Endothelial cell of umbilical vein (primary cell): ENCODE measurements at regions not wholly inside any gene's neighbourhood (a gene's known extent, or its start where the extent isn't known, plus 50 kb on each side); places are given as distances from the start of the nearest gene placed in this dataset.

Experiments used
- BruUV-seq: library from RNA; stranded (reverse); fragments of 400-500 nt; replicated peaks from 2 replicates; lab custom pipeline; 2021; lab: Mats Ljungman, UMichigan
- CTCF ChIA-PET: fragments of 300-600, 350-600 bp; sonication (Branson Sonifier 250); formaldehyde crosslinking; loops from one replicate; lab custom pipeline; 2021; ENCODE audit warnings: antibody characterized with exemption, inconsistent platforms; lab: Charles Lee
- POLR2A ChIA-PET: fragments of 300-600, 350-600 bp; sonication (Branson Sonifier 250); formaldehyde crosslinking; loops from one replicate; lab custom pipeline; 2021; ENCODE audit warnings: antibody characterized with exemption, inconsistent platforms; lab: Charles Lee
- DNase-seq: peaks from one replicate; pipeline ENCODE4 v3.0.0-alpha.2; 2011; ENCODE audit warnings: low read depth, low spot score
- FAIRE-seq: peaks from 2 replicates; lab custom pipeline; 2011; peaks lifted over from hg19 to GRCh38; lab: Jason Lieb, UNC
- H2AFZ ChIP-seq: 2 replicates; pipeline ENCODE4 v1.6.0; 2012; ENCODE audit warnings: low read depth, low read length, control low read depth, inconsistent platforms
- H3K27ac ChIP-seq: 2 replicates; pipeline ENCODE4 v1.5.1; 2011; ENCODE audit warnings: low read depth, mild to moderate bottlenecking, control low read depth, low read length, moderate library complexity; ENCODE audit not compliant: insufficient read depth
- H3K27me3 ChIP-seq, 2 experiments: 2 replicates each; pipeline versions ENCODE4 v1.6.0 to v1.6.1; 2011; ENCODE audit warnings: low read length in 2 of 2, mixed read lengths in 1 of 2; ENCODE audit not compliant: control insufficient read depth in 2 of 2, insufficient read depth in 2 of 2
- H3K36me3 ChIP-seq, 2 experiments: 2 replicates in 1 of 2; 3 replicates in 1 of 2; pipeline ENCODE4 v1.5.1; 2011; ENCODE audit warnings: low read length in 2 of 2, mild to moderate bottlenecking in 1 of 2, moderate library complexity in 1 of 2; ENCODE audit not compliant: control insufficient read depth in 2 of 2, insufficient read depth in 2 of 2; ENCODE audit errors: extremely low read depth in 1 of 2
- H3K4me1 ChIP-seq: 3 replicates; pipeline ENCODE4 v1.5.1; 2011; ENCODE audit warnings: mild to moderate bottlenecking, low read length; ENCODE audit not compliant: control insufficient read depth, insufficient read depth; ENCODE audit errors: extremely low read depth
- H3K4me2 ChIP-seq: 2 replicates; pipeline ENCODE4 v1.6.1; 2011; ENCODE audit warnings: low read length, control low read depth, mixed read lengths; ENCODE audit not compliant: insufficient read depth
- H3K4me3 ChIP-seq, 3 experiments: fragments of 200-600 bp in 1 of 3; sonication (generic), shearing (Covaris generic) in 1 of 3; replicated peaks in 1 of 3; 2 replicates each; pipeline ENCODE4 v1.5.1; 2011 to 2016; ENCODE audit warnings: control low read depth in 3 of 3, low read length in 3 of 3, mild to moderate bottlenecking in 2 of 3, inconsistent platforms in 1 of 3, low read depth in 1 of 3, moderate library complexity in 1 of 3; ENCODE audit not compliant: insufficient read depth in 1 of 3
- H3K79me2 ChIP-seq: 2 replicates; pipeline ENCODE4 v1.6.0; 2012; ENCODE audit warnings: low read length, inconsistent platforms; ENCODE audit not compliant: control insufficient read depth, insufficient read depth
- H3K9ac ChIP-seq: replicated peaks from 2 replicates; pipeline ENCODE3; 2011; ENCODE audit warnings: low read length, control low read depth; ENCODE audit not compliant: insufficient read depth; ENCODE audit errors: extremely low read depth
- H3K9me1 ChIP-seq: replicated peaks from 3 replicates; pipeline ENCODE4 v1.6.0; 2011; ENCODE audit warnings: mild to moderate bottlenecking, low read length; ENCODE audit not compliant: control insufficient read depth, insufficient read depth; ENCODE audit errors: extremely low read depth
- H3K9me3 ChIP-seq: replicated peaks from 2 replicates; pipeline ENCODE4 v1.5.1; 2012; ENCODE audit warnings: low read length, inconsistent platforms; ENCODE audit not compliant: control insufficient read depth, insufficient read depth
- H4K20me1 ChIP-seq: replicated peaks from 2 replicates; pipeline ENCODE3; 2011; ENCODE audit warnings: mild to moderate bottlenecking, low read length; ENCODE audit not compliant: control insufficient read depth, insufficient read depth; ENCODE audit errors: extremely low read depth
- EZH2 ChIP-seq: IDR thresholded peaks from 2 replicates; pipeline ENCODE4 v1.6.1; 2012; ENCODE audit warnings: borderline replicate concordance, low read depth, mild to moderate bottlenecking, moderate library complexity, low read length, inconsistent platforms; ENCODE audit not compliant: severe bottlenecking
- FOS ChIP-seq: IDR thresholded peaks from 2 replicates; pipeline ENCODE4 v1.6.1; 2011; ENCODE audit warnings: mild to moderate bottlenecking, low read length, moderate library complexity, borderline replicate concordance; ENCODE audit not compliant: insufficient read depth
- GATA2 ChIP-seq: IDR thresholded peaks from 2 replicates; pipeline ENCODE4 v1.7.0; 2011; ENCODE audit warnings: low read depth, mild to moderate bottlenecking, moderate library complexity, mixed read lengths, low read length; ENCODE audit not compliant: insufficient read length, insufficient read depth
- JUN ChIP-seq: IDR thresholded peaks from 2 replicates; pipeline ENCODE4 v1.6.1; 2011; ENCODE audit warnings: borderline replicate concordance, low read depth; ENCODE audit not compliant: insufficient read length, insufficient read depth
- MAX ChIP-seq: IDR thresholded peaks from 2 replicates; pipeline ENCODE4 v1.6.1; 2011; ENCODE audit not compliant: insufficient read depth, insufficient read length
- MYC ChIP-seq: IDR thresholded peaks from one replicate; pipeline ENCODE4 v1.6.1; 2011; ENCODE audit warnings: mild to moderate bottlenecking, low read depth, low read length
- POLR2A ChIP-seq: IDR thresholded peaks from 2 replicates; pipeline ENCODE4 v1.6.1; 2012; ENCODE audit warnings: low read depth, mild to moderate bottlenecking, control low read depth, low read length
- POLR2AphosphoS5 ChIP-seq: IDR thresholded peaks from 2 replicates; pipeline ENCODE4 v1.6.1; 2012; ENCODE audit warnings: low read depth, mild to moderate bottlenecking, control low read depth, low read length, moderate library complexity; ENCODE audit not compliant: insufficient read depth
- dilution Hi-C: fragments of 300-500 bp; cut with MboI; formaldehyde crosslinking; loops from one replicate; pipeline ENCODE4 v1.15.0; 2019; ENCODE audit warnings: low sequenced_read_pairs; ENCODE audit not compliant: extremely low pct_ligation_motif_present
- intact Hi-C: fragments of 100-400 bp; cut with micrococcal nuclease; formaldehyde crosslinking; loops from one replicate; pipeline ENCODE4 v1.10.0; 2022
- TF ChIP-seq, protein P1 (sequence below), 2 donors: IDR thresholded peaks; 1 replicate in 1 of 2; 2 replicates in 1 of 2; pipeline ENCODE4 v1.5.1; 2011; ENCODE audit warnings: low read length in 2 of 2, mild to moderate bottlenecking in 2 of 2, moderate library complexity in 2 of 2, control low read depth in 1 of 2, inconsistent platforms in 1 of 2, low read depth in 1 of 2; ENCODE audit not compliant: insufficient read depth in 1 of 2; ENCODE audit errors: extremely low read depth in 1 of 2

- intact Hi-C loops (no loop called here), dilution Hi-C loops (no loop called here)
- POLR2A ChIA-PET: no interaction called here
These were observed 268.7 kb downstream of the TBL1XR1 start for GRCh38 chr3:176928582-176928931.

More at GRCh38 chr3:176928582-176928931, 268.7 kb downstream of the TBL1XR1 start:
- Histone ChIP-seq H3K9ac (no peak overlapping the region), H3K36me3 (no peaks in the 10 kb centered on the region), H3K79me2 (no peaks in the 10 kb centered on the region), H2AFZ (no peak overlapping the region), H3K27ac (no peak overlapping the region), H3K9me3 (no peaks in the 10 kb centered on the region), H3K4me3 (no peak overlapping the region), H3K27me3 (peaks cover 2 to 6% of the 10 kb centered on the region in 2 experiments), H4K20me1 (no peaks in the 10 kb centered on the region), H3K4me1 (no peaks in the 10 kb centered on the region), H3K9me1 (no peaks in the 10 kb centered on the region), H3K4me2 (no peak overlapping the region)
- no peak for TF ChIP-seq GATA2
- TF ChIP-seq MAX: no peak
- no peak for TF ChIP-seq EZH2
- TF ChIP-seq POLR2AphosphoS5: no peak
- no peak for TF ChIP-seq JUN
- TF ChIP-seq POLR2A: no peak
- TF ChIP-seq, protein P1, sequence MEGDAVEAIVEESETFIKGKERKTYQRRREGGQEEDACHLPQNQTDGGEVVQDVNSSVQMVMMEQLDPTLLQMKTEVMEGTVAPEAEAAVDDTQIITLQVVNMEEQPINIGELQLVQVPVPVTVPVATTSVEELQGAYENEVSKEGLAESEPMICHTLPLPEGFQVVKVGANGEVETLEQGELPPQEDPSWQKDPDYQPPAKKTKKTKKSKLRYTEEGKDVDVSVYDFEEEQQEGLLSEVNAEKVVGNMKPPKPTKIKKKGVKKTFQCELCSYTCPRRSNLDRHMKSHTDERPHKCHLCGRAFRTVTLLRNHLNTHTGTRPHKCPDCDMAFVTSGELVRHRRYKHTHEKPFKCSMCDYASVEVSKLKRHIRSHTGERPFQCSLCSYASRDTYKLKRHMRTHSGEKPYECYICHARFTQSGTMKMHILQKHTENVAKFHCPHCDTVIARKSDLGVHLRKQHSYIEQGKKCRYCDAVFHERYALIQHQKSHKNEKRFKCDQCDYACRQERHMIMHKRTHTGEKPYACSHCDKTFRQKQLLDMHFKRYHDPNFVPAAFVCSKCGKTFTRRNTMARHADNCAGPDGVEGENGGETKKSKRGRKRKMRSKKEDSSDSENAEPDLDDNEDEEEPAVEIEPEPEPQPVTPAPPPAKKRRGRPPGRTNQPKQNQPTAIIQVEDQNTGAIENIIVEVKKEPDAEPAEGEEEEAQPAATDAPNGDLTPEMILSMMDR (IDR thresholded peaks at IDR 0.05; ENCODE audit: extremely low read depth in 1 of 2, insufficient read depth in 1 of 2, low read depth in 1 of 2, low read length in 2 of 2): no peak
- TF ChIP-seq FOS: no peak
- no peak for TF ChIP-seq MYC
- DNase-seq: no peak
- no TSS peak for BruUV-seq
- no peak for FAIRE-seq
- CTCF ChIA-PET: interaction anchor here (1.4 to 3.6 kb wide), 2 partner anchors 10 to 55 kb away, joined by 3 to 22 read pairs; no protein-coding TSS in a partner anchor
